Stomach smooth muscle (tissue), 2 donors: ENCODE measurements at regions not wholly inside any gene's neighbourhood (a gene's known extent, or its start where the extent isn't known, plus 50 kb on each side); places are given as distances from the start of the nearest gene placed in this dataset.

Experiments
- H3K27ac ChIP-seq: one replicate; pipeline ENCODE4 v1.7.0; 2013; ENCODE audit warnings: mild to moderate bottlenecking, low read length, inconsistent platforms
- H3K27me3 ChIP-seq, 2 donors: one replicate each; pipeline ENCODE4 v1.7.0; 2013; ENCODE audit warnings: low read length in 2 of 2; ENCODE audit not compliant: insufficient read depth in 2 of 2, control insufficient read depth in 1 of 2
- H3K36me3 ChIP-seq, 2 donors: one replicate each; pipeline ENCODE4 v1.7.0; 2013; ENCODE audit warnings: low read length in 2 of 2; ENCODE audit not compliant: control insufficient read depth in 2 of 2, insufficient read depth in 2 of 2
- H3K4me1 ChIP-seq: one replicate; pipeline ENCODE4 v1.7.0; 2013; ENCODE audit warnings: low read length; ENCODE audit not compliant: control insufficient read depth, insufficient read depth
- H3K4me3 ChIP-seq, 2 donors: one replicate each; pipeline ENCODE4 v1.7.0; 2013; ENCODE audit warnings: low read length in 2 of 2
- H3K9ac ChIP-seq, 2 donors: one replicate each; pipeline ENCODE4 v1.7.0; 2013; ENCODE audit warnings: low read length in 2 of 2, mild to moderate bottlenecking in 1 of 2
- H3K9me3 ChIP-seq, 2 donors: one replicate each; pipeline ENCODE4 v1.7.0; 2013; ENCODE audit warnings: low read length in 2 of 2; ENCODE audit not compliant: control insufficient read depth in 2 of 2
- donor health status: healthy.
- donor health status: Pancreatic carcinoma.

- Histone ChIP-seq H3K27ac (no peak overlapping the region), H3K9ac (no peak overlapping the region), H3K9me3 (no peaks in the 10 kb centered on the region), H3K27me3 (no peaks in the 10 kb centered on the region), H3K4me3 (no peak overlapping the region), H3K4me1 (no peaks in the 10 kb centered on the region), H3K36me3 (no peaks in the 10 kb centered on the region)
Observed at GRCh38 chr7:119514326-119514725, 758.6 kb upstream of the KCND2 start.

DNA sequence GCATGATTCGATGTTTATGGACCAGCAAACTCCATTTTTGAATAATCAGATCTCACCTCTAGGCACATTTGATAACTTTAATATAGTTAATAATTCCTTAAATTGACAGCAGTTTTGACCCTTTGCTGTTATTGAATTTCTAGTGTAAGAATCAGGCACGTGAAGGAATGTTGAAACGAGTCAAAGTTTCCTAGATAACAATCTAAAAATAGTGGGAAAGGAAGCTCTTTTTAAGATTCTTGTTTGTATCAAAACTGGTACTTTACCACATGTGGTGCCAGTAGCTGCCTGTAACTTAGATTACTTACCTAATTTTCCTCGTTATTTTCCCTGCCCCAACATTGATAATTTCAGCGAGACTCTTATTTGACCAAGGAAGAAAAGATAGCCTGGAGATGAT is 757.8 kb upstream of the KCND2 start:
- Histone ChIP-seq H3K9ac (no peak overlapping the region), H3K36me3 (no peaks in the 10 kb centered on the region), H3K4me1 (no peaks in the 10 kb centered on the region), H3K4me3 (no peak overlapping the region), H3K27me3 (no peaks in the 10 kb centered on the region), H3K9me3 (no peaks in the 10 kb centered on the region), H3K27ac (no peak overlapping the region)

DNA sequence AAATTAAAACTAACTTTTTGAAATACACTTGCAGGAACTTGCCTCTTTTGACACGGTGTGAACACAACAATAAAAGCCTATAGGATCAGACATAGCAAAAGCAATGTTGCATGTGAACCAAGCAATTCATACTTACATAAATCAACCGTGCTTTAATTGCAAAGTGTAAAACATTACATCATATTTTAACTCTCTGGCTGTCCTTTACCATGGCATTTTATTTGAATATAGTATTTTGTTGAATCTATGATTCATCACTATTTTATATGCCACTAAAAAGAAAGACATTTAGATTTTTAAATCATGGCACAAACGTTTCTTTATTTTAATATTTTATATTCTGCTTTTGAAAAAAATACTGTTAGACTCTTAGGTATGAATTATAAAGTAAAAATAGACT is 757.0 kb upstream of the KCND2 start:
- H3K9ac ChIP-seq, result no peak overlapping the region

DNA sequence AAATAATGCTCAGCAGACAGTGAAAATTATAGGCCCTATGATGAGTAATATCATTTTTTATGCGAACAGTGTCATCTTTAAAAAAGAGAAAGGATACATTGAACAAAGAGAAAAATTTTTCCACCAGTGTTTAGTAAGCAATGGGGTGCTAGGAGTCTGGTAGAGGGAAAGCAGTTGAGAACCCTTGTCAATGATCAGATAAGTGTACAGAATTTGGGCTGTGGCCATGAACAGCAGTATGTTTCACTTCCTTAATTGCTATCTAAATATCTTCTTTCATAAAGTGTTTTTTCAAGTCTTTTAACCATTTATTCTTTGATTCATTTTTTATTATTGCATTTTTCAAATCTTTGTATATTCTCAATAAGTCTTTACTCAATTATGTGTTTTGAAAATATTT is 750.7 kb upstream of the KCND2 start:
- no peak overlapping the region for H3K4me3 ChIP-seq
- peaks cover 0 to 1% of the 10 kb centered on the region in 2 donors for H3K9me3 ChIP-seq
- H3K9ac ChIP-seq, result no peak overlapping the region
- no peaks in the 10 kb centered on the region for H3K4me1 ChIP-seq
- no peaks in the 10 kb centered on the region for H3K36me3 ChIP-seq
- no peak overlapping the region for H3K27ac ChIP-seq
- H3K27me3 ChIP-seq, result no peaks in the 10 kb centered on the region

More for the DNA sequence above, 757.0 kb upstream of the KCND2 start:
- Histone ChIP-seq H3K27ac (no peak overlapping the region), H3K9me3 (no peaks in the 10 kb centered on the region), H3K4me3 (no peak overlapping the region), H3K27me3 (no peaks in the 10 kb centered on the region), H3K36me3 (no peaks in the 10 kb centered on the region), H3K4me1 (no peaks in the 10 kb centered on the region)

GRCh38 chr7:119522698-119523097 is 750.3 kb upstream of the KCND2 start:
- H3K9ac ChIP-seq, result no peak overlapping the region
- H3K4me3 ChIP-seq, result no peak overlapping the region
- H3K36me3 ChIP-seq, result no peaks in the 10 kb centered on the region
- H3K4me1 ChIP-seq, result no peaks in the 10 kb centered on the region
- no peaks in the 10 kb centered on the region for H3K27me3 ChIP-seq
- no peak overlapping the region for H3K27ac ChIP-seq
- H3K9me3 ChIP-seq, result peaks cover 0 to 1% of the 10 kb centered on the region in 2 donors

DNA sequence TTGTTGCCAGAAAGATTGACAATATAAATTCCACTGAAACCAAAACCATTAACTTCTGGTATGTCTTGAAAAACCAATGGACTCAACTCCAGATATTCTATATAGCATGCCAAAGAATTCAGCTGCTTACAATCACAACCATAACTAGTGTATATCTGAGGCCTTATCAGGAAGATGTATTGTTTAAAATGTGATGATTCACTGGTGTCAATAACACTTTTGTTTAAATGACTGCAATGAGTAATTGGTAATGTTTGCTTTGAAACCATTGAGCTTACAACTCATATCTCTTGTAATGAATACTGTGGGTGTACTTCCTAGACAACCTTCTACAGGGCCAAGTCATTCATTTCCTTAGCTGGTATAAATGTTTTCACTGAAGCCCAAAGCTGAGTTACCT is 727.9 kb upstream of the KCND2 start:
- H3K9ac ChIP-seq, result no peak overlapping the region
- no peaks in the 10 kb centered on the region for H3K27me3 ChIP-seq
- H3K36me3 ChIP-seq, result no peaks in the 10 kb centered on the region
- no peak overlapping the region for H3K27ac ChIP-seq
- H3K9me3 ChIP-seq, result no peaks in the 10 kb centered on the region
- H3K4me3 ChIP-seq, result no peak overlapping the region
- H3K4me1 ChIP-seq, result no peaks in the 10 kb centered on the region

GRCh38 chr7:119555788-119556187 is 717.2 kb upstream of the KCND2 start:
- no peaks in the 10 kb centered on the region for H3K4me1 ChIP-seq
- no peak overlapping the region for H3K27ac ChIP-seq
- H3K9me3 ChIP-seq, result no peaks in the 10 kb centered on the region
- no peaks in the 10 kb centered on the region for H3K27me3 ChIP-seq
- H3K36me3 ChIP-seq, result no peaks in the 10 kb centered on the region
- H3K4me3 ChIP-seq, result no peak overlapping the region
- no peak overlapping the region for H3K9ac ChIP-seq

- no peaks in the 10 kb centered on the region for H3K4me1 ChIP-seq
- no peaks in the 10 kb centered on the region for H3K27me3 ChIP-seq
- H3K9ac ChIP-seq, result no peak overlapping the region
- no peak overlapping the region for H3K4me3 ChIP-seq
- H3K27ac ChIP-seq, result no peak overlapping the region
- no peaks in the 10 kb centered on the region for H3K36me3 ChIP-seq
- H3K9me3 ChIP-seq, result no peaks in the 10 kb centered on the region
Observed at GRCh38 chr7:119556436-119556835, 716.5 kb upstream of the KCND2 start.

GRCh38 chr7:119561751-119562150 is 711.2 kb upstream of the KCND2 start:
- Histone ChIP-seq H3K4me3 (no peak overlapping the region), H3K4me1 (no peaks in the 10 kb centered on the region), H3K36me3 (no peaks in the 10 kb centered on the region), H3K27me3 (no peaks in the 10 kb centered on the region), H3K9me3 (no peaks in the 10 kb centered on the region), H3K27ac (no peak overlapping the region), H3K9ac (no peak overlapping the region)

GRCh38 chr7:119562839-119563238 is 710.1 kb upstream of the KCND2 start:
- Histone ChIP-seq H3K36me3 (no peaks in the 10 kb centered on the region), H3K27me3 (no peaks in the 10 kb centered on the region), H3K9me3 (no peaks in the 10 kb centered on the region), H3K27ac (no peak overlapping the region), H3K4me1 (no peaks in the 10 kb centered on the region), H3K4me3 (no peak overlapping the region), H3K9ac (no peak overlapping the region)

DNA sequence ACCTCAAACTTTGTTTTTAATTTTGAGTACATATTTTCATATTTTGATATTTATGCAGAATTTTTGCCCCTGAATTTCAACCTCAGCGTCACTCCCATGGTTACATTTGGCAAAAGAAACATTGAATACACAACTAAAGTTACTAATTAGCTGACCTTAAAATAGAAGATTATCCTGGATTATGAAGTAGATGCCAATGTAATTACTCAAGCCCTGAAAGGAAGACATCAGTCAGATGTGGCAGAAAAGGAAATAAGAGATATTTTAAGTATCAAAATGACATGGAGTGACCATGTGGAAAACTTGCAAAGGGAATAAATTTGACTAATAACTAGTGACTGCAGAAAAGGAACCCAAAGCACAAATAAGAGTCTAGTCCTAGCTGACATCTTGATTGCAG is 701.3 kb upstream of the KCND2 start:
- H3K4me1 ChIP-seq, result no peaks in the 10 kb centered on the region
- H3K27ac ChIP-seq, result no peak overlapping the region
- no peaks in the 10 kb centered on the region for H3K27me3 ChIP-seq
- no peaks in the 10 kb centered on the region for H3K36me3 ChIP-seq
- no peak overlapping the region for H3K4me3 ChIP-seq
- H3K9ac ChIP-seq, result no peak overlapping the region
- no peaks in the 10 kb centered on the region for H3K9me3 ChIP-seq

GRCh38 chr7:119572132-119572531 is 700.8 kb upstream of the KCND2 start:
- no peak overlapping the region for H3K4me3 ChIP-seq
- no peaks in the 10 kb centered on the region for H3K9me3 ChIP-seq
- H3K9ac ChIP-seq, result no peak overlapping the region

More at GRCh38 chr7:119572132-119572531, 700.8 kb upstream of the KCND2 start:
- Histone ChIP-seq H3K27me3 (no peaks in the 10 kb centered on the region), H3K36me3 (no peaks in the 10 kb centered on the region), H3K27ac (no peak overlapping the region), H3K4me1 (no peaks in the 10 kb centered on the region)
